ENCODE measurements at regions not wholly inside any gene's neighbourhood (a gene's known extent, or its start where the extent isn't known, plus 50 kb on each side); places are given as distances from the start of the nearest gene placed in this dataset.

- DNase-seq (ENCODE audit: low spot score), result no peak
Observed at GRCh38 chr3:34239875-34240274, 441.4 kb downstream of the PDCD6IP start.

- DNase-seq (ENCODE audit: low spot score), result no peak
Observed at GRCh38 chr3:34247401-34247800, 449.0 kb downstream of the PDCD6IP start.

DNA sequence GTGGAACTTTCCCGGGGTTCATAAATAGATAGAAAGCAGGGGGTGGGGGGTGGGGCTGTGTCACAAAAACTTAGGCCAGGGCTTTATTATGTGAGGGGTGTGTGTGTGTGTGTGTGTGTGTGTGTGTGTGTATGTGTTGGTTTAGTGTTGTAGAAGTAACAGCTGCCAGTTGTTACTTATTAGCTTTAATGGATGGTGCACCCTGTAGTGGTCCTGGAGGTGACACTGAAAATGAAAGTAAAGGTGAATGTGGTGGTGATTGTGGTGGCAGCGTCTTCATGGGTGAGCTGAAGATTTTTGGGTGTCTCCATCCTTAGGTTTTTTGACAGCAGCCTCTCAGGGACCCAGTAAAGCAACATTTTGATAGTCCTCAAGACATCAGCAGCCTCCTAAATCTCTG lies 449.9 kb downstream of the PDCD6IP start:
- DNase-seq (ENCODE audit: low spot score), result no peak

DNA sequence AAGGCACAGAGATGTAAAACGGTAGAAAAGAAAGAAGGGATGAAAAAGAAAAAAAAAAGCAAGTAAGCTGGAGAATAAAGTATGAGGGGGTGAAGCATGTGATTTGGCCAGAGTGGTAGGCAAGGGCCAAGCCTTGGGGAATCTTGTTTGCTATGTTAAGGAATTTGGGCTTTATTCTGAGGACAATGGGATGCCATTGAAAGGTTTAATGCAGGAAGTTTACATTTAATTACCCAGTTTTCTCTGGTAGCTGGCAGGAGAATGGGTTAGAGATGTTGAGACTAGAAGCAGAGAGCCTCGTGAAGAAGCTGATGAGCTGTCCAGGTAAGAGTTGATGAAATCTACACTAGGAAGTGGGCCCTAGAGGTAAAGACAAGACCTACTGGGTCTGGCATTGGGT lies 455.9 kb downstream of the PDCD6IP start:
- DNase-seq (ENCODE audit: low spot score), result no peak

DNA sequence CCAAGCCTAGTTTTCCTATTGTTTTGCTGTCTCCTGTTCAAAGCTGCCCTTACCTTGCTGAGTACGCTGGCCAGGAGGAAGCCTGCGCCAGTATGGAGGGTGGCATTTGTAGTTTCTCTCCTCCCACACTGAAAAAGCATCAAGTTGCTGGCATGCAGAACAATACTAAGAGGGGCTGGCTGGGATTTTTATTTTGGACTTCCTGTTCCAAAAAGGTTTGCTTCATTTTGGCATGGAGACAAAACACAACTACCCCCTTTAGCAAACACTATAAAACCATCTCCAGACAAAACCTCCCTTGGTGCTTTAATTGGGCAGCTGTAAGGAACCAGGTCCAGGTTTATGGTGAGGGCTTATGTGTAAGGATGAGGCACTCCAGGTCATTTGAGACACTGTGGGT lies 457.6 kb downstream of the PDCD6IP start:
- DNase-seq (ENCODE audit: low spot score), result no peak

- no peak for DNase-seq (ENCODE audit: low spot score)
Observed at GRCh38 chr3:34256791-34257190, 458.4 kb downstream of the PDCD6IP start.

GRCh38 chr3:34258271-34258998 lies 460.0 kb downstream of the PDCD6IP start:
- no peak for DNase-seq (ENCODE audit: low spot score)

- peak; percentile 56 for DNase-seq (ENCODE audit: low spot score)
Observed at GRCh38 chr3:34260271-34261000, 462.0 kb downstream of the PDCD6IP start.

DNA sequence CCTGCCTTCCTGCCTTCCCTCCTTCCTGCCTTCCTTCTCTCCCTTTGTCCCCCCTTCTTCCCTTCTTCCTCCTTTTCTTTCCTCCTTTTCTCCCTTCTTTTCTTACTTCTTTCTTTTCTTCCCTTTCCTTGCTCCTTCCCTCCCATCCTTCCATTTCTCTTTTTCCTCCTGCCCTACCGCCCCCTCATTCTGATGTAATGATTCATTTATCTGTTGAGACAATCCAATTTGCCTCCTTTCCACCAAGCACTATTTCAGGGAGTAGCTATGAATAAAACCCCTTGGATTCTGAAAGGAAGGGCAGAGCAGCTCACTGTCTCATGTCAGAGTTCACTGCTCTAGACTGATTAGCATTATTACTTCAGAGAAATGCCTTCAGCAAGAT lies 462.6 kb downstream of the PDCD6IP start:
- no peak for DNase-seq (ENCODE audit: low spot score)

- DNase-seq (ENCODE audit: low spot score), result no peak
Observed at GRCh38 chr3:34263101-34263621, 464.7 kb downstream of the PDCD6IP start.

GRCh38 chr3:34264337-34265041 lies 466.1 kb downstream of the PDCD6IP start:
- DNase-seq (ENCODE audit: low spot score), result no peak

DNA sequence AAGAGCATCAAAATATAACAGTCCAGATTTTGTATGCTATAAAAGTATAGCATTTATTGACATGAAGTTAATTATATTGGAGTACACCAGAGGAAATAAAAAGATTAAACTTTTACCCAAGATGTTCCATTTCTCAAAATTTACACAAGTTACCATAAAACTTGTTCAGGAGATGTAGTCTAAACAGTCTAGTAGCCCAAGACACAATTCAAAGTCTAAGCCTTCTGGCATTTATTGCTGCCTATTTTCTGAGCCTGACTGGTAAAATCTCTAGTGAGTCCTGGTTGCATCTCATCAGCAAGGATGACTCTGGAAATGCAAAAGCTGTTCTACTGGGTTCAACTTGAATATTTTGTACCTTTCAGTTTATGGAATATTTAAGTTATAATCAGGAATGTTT lies 468.7 kb downstream of the PDCD6IP start:
- no peak for DNase-seq (ENCODE audit: low spot score)

DNA sequence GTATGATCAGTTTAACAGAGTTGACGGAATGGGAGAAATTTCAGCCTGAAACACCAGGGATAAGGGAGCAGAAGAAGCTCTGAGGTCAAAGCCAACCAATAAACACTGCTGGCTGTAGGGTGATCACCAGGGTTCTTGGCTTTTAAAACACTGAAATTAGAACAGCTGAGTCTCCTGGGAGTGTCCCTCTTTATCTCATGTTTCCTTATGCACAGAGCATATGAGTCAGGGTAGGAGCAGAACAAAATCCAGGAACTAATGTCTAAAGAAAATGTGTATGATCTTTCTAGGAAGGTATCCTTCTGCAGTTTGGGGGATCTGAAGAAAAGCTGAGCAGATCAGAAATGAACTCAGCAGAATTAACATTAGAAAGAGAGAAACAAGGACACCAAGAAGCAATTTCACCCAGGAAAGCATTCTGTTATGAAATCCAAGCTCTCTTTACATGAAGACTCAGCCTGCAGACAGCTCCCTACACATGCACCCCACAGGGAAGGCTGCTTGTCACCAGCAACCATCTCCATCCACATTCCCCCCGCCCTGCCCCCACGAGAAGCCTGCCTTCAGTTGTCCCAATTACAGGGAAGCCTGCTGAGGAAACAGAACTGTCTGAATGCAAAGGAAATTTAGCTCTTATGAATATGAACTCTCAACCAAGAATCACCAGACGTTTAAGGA lies 469.7 kb downstream of the PDCD6IP start:
- no peak for DNase-seq (ENCODE audit: low spot score)

DNA sequence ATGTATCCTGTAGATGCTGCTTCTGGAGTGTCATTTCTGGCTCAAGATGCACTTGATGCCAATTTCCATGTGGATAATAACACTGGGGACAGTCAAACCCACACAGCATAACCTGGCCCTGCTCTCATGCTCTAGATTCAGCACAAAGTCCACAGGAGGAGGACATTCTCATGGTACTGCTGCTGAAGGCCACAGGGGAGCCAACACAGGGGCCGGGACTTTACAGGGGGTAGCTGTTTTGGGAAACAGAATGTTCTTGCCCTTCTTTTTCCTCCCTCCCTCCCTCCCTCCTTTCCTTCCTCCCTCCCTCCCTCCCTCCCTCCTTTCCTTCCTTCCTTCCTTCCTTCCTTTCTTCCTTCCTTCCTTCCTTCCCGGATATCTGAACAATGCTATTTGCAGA lies 477.4 kb downstream of the PDCD6IP start:
- DNase-seq (ENCODE audit: low spot score), result no peak

GRCh38 chr3:34276342-34276741 lies 477.9 kb downstream of the PDCD6IP start:
- DNase-seq (ENCODE audit: low spot score), result no peak

GRCh38 chr3:34277110-34277509 lies 478.7 kb downstream of the PDCD6IP start:
- DNase-seq (ENCODE audit: low spot score), result peak; percentile 4

GRCh38 chr3:34279901-34280300 lies 481.5 kb downstream of the PDCD6IP start:
- DNase-seq (ENCODE audit: low spot score), result no peak

- DNase-seq (ENCODE audit: low spot score), result no peak
Observed at GRCh38 chr3:34283751-34284150, 485.3 kb downstream of the PDCD6IP start.

GRCh38 chr3:34284959-34285826 lies 486.8 kb downstream of the PDCD6IP start:
- peak; percentile 25 for DNase-seq (ENCODE audit: low spot score)

DNA sequence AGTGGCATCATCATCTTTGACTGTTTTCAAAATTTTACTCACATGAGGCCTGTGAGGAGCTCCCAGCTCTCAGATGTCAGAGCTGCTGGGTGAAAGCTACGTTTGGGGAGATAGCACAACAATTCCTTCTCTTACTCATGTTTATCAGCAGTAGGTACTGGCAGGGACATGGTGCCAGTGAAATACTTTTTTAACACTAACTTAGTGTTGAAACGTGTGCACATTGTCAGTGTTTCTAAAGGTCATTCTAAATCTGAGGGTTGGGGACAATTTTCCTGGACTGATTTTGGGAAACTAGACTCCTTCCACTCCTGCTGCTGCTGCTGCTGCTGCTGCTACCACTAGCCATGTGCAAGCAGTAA lies 487.4 kb downstream of the PDCD6IP start:
- DNase-seq (ENCODE audit: low spot score), result no peak

GRCh38 chr3:34292605-34293300 lies 494.3 kb downstream of the PDCD6IP start:
- no peak for DNase-seq (ENCODE audit: low spot score)

Data from NAMALWA (cell line).